ENCODE measurements at regions not wholly inside any gene's neighbourhood (a gene's known extent, or its start where the extent isn't known, plus 50 kb on each side); places are given as distances from the start of the nearest gene placed in this dataset.

GRCh38 chr11:70570693-70571395, 172.5 kb downstream of the CTTN start:
- DNase-seq: no peak

DNA sequence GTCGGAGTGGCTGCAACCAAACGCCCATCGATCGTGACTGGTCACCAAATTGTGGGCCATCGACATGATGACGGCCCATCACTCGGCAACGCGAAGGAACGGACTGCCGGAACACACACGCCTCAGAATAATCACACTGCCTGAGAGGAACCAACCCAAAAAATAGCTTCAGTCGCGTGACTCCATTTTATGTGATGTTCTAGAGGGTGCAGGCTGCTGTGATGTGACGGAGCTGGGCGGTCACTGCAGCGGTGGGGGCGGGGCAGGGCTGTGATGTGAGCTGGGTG, 174.6 kb downstream of the CTTN start:
- DNase-seq: no peak

DNA sequence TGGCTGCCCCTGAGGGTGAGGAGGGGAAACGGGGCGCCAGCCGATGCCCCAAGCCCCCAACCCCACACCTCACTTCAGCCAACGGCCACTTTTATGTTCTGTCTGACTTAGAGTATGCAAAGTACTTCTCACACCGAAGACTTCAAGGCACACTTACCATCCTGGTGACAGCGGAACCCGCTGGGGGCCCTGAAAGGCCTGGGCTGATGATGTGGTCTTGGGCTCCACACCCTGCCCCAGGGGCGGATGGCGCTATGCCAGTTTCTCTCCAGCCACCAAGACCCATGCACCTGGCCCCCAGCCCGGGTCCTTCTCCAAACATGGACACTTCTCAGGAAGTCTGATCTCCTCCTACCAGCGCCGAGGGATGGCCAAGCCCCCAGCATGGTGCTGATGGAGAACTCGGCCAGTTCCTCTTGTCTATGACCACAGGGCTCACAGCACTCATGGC, 175.4 kb downstream of the CTTN start:
- no peak for DNase-seq

DNA sequence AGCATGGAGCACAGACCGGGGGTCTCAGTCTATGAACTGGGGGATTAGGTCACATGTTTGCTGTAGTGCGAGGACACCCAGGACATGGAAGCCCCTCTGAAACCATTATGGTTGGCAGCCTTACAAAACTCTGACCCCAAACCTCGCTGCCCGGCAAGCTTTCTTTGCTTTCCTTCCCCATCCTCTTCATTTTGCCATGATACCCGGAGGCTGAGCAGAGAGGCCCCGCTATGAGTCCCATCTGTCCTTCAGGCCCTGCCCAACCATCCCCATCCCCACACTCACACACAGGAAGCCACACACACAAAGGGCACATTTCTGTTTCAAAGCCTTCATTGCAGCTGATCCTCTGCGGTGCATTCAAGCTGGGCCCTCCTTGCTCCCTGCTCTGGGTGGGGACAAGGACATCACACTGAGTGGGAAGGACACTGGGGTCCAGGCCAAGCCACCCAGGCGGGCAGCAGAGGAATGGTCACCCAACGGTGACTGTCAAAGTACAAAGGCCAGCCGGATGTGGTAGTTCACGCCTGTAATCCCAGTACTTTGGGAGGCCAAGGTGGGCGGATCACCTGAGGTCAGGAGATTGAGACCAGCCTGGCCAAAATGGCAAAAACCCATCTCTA, 176.5 kb downstream of the CTTN start:
- no peak for DNase-seq

GRCh38 chr11:70575396-70576060, 177.2 kb downstream of the CTTN start:
- DNase-seq: no peak

DNA sequence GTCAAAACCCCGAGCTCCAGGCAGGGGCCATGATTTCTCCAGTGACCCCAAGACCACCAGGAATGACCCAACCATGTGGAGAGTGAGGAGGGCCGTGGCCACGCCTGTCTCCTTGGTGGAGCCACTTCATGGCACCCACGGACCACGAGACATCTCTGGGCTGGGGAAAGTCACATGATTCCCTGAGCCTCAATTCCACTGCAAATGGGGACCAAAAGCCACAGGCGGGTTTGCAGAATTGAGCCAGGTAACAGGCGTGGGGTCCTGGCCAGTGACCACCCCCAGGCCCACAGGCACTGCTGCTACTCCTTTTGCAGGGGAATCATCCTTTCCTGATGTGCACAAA, 178.9 kb downstream of the CTTN start:
- no peak for DNase-seq

- no peak for DNase-seq
These were observed 179.6 kb downstream of the CTTN start for GRCh38 chr11:70577948-70578347.

GRCh38 chr11:70578371-70578770, 180.0 kb downstream of the CTTN start:
- no peak for DNase-seq

DNA sequence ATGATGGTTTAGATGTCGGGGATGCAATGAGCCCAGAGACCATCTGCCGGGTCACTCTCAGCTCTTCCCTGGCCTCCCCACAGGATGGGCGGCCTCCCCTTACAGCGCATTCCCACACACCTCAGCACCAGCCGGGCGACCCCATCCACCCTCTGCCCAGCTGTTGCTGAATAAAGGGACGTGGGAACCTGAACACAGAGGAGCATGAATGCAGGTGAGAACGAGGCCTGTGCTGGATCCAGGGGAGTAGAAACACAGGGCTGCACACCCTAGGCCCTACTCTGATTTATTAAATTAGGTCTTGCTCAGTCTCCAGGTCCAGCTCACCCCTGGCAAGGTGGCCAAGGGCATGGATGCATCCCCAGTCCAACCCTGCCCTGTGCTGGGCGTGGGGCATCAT, 180.5 kb downstream of the CTTN start:
- no peak for DNase-seq

- no peak for DNase-seq
These were observed 181.1 kb downstream of the CTTN start for GRCh38 chr11:70579316-70579955.

DNA sequence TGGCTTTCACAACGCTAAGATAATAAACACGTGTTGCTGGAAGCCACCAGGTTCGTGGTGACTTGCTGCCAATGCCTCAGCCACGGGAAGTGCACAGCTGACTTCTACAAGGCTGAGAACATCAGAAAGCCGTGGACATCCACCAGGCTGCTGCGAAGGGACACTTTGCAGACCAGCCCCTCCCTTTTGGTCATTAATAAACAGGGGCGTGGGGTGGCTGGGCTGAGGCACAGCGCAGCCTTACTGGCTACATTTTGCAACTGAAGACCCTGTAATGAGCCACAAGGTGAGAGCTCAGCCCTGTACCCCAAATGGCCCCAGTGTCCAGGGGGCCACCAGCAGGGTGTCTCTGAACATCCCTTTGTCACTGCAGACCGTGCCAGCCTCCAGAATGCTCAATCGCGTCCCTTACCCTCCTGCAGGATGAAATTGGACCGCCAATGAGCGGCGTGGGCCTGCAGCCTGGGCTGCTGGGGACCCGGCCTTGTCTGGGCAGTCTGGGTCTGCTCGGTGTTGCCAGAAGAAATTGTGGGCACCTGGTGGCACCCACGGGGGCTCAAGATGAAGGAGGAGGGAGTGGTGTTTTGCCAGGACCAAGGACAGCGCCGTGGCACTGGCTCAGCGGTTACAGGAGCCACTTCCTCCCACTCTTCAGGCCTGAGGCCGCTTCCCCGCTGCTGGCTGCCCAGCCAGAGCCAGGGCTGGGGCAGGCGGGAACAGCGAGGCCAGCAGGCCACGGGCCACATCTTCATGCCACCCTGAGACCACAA, 181.9 kb downstream of the CTTN start:
- peak; percentile 31 for DNase-seq

- DNase-seq: no peak
These were observed 183.9 kb downstream of the CTTN start for GRCh38 chr11:70581991-70582885.

DNA sequence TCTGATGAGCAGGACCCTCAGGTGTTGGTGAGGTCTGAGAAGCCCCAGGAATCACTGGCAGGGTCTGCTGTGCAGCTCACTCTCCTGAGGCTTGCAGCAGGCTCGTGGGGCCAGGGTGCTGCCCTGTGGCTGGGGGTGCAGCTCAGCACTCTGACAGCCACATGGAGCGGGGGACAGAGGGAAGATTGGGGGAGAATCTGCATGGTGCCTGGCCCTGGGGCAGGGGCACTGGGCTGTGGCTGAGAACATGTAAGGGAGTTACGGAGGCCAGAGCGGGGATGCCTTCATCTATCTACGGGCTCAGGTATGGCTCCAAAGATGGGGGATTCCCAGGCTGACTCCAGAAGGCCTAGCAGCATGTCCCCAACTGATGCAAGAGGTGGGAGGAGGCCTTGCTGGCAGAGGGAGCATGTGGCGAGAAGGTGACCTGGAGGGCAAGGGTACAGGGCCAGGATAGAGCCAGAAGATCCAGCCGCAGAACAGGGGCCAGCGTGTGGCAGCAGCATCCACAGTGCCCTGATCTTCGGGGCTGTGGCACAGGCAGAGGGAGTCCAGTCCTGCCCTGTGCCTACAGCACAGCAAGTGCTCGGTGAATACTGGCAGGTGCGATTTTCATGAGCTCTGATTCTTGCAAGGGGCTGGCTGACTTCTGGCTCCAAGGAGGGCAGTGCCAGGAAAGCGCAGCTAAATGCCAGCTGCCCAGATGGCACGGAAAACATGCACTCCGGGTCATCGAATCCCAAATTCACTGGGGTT, 184.7 kb downstream of the CTTN start:
- no peak for DNase-seq

DNA sequence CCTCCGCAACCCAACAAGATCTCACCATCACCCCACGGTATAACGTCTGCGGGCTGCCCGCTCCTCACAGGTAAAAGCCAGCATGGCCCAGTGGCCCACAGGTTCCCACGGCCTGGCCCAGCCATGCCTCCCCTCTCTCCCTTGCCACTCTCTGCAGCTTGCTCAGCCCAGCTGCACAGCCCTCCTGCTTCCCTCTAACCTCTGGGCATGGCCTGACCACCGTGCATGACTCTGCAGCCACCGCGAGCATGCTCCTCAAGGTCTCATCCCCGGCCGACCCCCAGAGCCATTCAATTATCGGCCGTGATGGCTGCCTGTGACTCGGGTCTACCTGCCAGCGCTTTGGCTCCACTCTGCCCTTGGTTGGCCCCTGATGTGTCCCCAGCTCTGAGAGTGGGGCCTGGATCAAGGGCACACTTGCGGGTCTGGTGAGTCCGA, 185.5 kb downstream of the CTTN start:
- DNase-seq: no peak

DNA sequence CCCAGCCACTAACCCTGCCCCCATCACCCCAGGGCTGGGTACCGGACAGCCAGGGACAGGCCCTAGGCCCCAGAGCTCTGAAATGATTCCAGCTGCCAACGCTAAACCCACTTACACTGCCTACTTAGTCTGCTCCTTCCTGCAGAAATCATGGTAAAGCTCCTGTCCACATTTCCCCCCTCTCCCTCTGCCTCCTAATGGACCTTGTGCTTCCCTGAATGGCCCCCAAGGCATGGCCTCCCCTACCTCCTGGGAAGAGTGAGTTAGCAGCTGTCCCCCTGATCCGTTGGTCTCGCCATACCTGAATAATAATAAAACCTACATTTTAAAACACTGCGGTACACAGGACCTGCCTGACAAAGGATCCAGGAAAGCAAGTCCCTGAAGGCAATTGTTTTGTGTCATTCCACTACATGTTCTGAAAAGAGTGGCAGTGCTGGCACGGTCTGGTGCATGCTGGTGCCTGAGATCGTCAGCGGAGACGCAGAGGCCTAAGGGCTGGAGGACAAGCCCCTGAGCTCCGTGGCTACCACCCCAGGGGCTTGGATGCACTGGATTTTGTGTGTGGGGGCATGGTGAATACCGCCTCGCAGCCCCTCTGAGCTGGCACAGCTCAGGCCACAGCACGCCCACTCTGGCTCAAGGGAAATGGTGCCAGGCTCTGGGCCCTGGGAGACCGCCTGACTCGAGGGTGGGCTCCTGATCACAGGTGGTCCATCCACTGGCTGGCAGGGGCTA, 186.3 kb downstream of the CTTN start:
- no peak for DNase-seq

GRCh38 chr11:70585236-70585545, 186.9 kb downstream of the CTTN start:
- DNase-seq: no peak

- no peak for DNase-seq
These were observed 188.1 kb downstream of the CTTN start for GRCh38 chr11:70586261-70587074.

- no peak for DNase-seq
These were observed 188.7 kb downstream of the CTTN start for GRCh38 chr11:70587075-70587389.

- no peak for DNase-seq
These were observed 192.1 kb downstream of the CTTN start for GRCh38 chr11:70590356-70590991.

Data from left kidney (tissue), 1 donor.